ENCODE measurements at regions not wholly inside any gene's neighbourhood (a gene's known extent, or its start where the extent isn't known, plus 50 kb on each side); places are given as distances from the start of the nearest gene placed in this dataset.

DNA sequence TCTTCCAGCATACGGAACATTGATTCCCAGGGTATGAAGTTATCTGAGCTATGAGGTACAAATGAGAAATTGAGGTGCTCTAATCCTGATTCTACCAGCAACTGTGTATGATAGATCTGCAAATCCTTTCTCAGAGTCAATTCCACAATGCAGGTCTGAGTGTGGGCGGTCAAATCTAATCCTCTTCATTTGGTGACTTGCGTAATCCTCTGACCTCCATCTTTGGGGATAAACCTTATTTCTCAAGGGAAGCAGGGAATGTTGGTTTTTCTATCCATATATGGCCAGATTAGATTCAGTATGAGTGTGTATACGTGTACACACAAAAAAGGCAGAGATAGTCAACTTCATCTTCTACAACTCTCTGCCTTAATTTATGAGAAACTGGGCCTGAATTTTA, 348.4 kb upstream of the IL12A start:
- TF ChIP-seq CTCF (IDR thresholded peaks at IDR 0.05; ENCODE audit: insufficient read depth, low read length, poor library complexity, severe bottlenecking) = no peak
- TF ChIP-seq EZH2phosphoT487 (conservative IDR thresholded peaks at IDR 0.05; ENCODE audit: low read length) = no peak

Measured in SU-DHL-6 (cell line).